ENCODE measurements at regions not wholly inside any gene's neighbourhood (a gene's known extent, or its start where the extent isn't known, plus 50 kb on each side); places are given as distances from the start of the nearest gene placed in this dataset.

- no peak for DNase-seq (ENCODE audit: low read depth in 2 of 2)
Observed at GRCh38 chr7:159263430-159263829, 118.8 kb upstream of the VIPR2 start.

DNA sequence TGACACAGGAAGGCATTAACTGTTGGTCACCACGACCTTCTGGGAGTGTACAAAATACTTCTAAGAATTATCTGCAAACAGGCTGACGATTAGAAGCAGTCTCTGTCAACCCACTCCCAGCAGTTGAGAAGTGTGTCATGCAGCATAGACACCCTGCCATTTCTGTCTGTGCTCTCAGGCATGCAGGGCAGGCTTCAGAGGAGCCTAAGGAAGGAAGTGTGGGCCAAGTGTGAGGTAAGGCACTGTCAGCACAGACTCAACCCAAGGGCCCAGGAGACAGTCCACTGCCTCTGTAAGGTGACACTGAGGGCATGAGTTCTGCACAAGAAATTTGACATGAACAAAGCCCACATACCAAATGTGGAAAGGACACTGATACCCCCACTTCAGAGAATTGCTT, 109.0 kb upstream of the VIPR2 start:
- DNase-seq (ENCODE audit: low read depth in 2 of 2): no peak

DNA sequence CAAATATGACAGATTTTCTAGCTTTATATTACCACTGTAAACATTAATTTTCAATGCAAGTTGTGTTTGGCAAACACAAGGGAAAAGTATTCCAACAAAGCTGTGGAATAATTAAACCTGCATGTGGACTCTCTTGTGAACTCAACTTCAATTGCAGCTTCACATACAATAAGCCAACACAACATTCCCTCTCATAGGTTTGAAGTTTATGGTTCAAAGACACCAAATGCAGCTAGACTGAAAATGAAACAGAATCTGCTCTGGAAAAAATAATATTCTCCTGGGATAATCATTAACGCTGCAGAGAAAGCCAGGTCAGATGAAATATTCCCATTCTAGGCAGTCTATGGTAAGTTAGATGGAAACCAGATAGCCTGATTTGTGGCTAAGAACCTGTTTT, 105.8 kb upstream of the VIPR2 start:
- no peak for DNase-seq (ENCODE audit: low read depth in 2 of 2)

GRCh38 chr7:159249671-159250070, 105.0 kb upstream of the VIPR2 start:
- DNase-seq (ENCODE audit: low read depth in 2 of 2): no peak

DNA sequence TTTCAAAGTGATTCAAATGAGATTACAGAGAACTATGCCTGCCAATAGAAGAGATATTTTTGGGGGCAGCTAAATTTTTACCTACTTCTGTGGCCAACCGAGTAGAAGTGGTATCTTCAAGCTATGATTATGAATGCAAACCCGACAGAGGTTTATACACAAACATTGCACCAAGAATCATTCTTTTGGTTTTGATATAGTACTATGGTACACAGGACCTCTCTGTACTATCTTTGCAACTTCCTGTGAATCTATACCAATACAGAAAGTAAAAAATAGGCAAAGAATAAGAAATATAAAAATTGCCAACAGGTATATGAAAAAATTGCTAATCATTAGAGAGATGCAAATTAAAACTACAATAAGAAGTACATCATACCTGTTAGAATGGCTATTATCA, 103.2 kb upstream of the VIPR2 start:
- no peak for DNase-seq (ENCODE audit: low read depth in 2 of 2)

GRCh38 chr7:159246702-159247480, 102.2 kb upstream of the VIPR2 start:
- no peak for DNase-seq (ENCODE audit: low read depth in 2 of 2)

DNA sequence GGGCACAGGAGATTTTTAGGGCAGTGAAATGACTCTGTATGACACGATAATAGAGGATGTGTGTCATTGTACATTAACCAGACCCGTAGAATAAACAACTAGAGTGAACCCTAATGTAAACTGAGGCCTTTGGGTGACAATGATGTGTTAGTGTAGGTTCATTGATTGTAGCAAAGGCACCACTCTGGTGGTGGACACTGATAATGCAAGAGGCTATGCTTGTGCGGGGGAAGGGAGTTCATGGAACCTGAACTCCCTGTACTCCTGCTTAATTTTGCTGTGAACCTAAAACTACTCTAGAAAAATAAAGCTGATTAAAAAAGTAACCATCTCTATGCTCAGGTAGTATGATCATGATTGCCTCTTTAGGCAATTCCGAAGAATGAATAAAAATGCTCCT, 96.3 kb upstream of the VIPR2 start:
- DNase-seq (ENCODE audit: low read depth in 2 of 2): no peak

- no peak for DNase-seq (ENCODE audit: low read depth in 2 of 2)
Observed at GRCh38 chr7:159239028-159239427, 94.4 kb upstream of the VIPR2 start.

- no peak for DNase-seq (ENCODE audit: low read depth in 2 of 2)
Observed at GRCh38 chr7:159238541-159238940, 93.9 kb upstream of the VIPR2 start.

DNA sequence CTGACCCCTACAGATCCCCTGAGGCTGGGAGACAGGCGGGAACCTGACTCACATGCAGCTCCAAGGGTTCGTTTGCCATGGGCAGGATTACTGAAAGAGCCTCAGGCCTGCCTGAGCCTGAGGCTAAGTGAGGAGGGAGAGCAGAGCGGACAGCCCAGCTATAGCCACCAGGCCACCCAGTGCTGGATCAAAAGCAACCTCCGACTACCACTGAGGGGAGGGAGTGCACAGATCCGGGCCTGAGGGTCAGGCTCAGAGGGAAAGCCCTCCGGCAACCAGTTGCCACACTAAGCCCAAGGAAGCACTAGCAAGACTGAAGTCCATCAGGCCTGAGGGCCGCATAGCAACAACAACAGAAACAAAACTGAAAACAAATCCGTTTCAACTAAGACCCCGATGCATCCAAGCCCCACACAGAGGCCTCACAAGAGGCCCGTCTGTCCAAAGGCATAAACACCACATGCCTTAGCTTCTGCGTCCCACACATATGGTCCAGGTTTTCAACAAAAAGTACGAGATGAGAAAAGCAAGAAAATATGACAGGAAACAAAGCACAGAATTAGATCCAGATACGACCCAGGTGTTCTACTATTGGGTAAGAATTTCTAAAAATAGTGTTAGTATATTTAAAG, 92.5 kb upstream of the VIPR2 start:
- DNase-seq (ENCODE audit: low read depth in 2 of 2): no peak

GRCh38 chr7:159231017-159231416, 86.3 kb upstream of the VIPR2 start:
- no peak for DNase-seq (ENCODE audit: low read depth in 2 of 2)

- no peak for DNase-seq (ENCODE audit: low read depth in 2 of 2)
Observed at GRCh38 chr7:159229683-159230475, 85.2 kb upstream of the VIPR2 start.

GRCh38 chr7:159227433-159227832, 82.8 kb upstream of the VIPR2 start:
- no peak for DNase-seq (ENCODE audit: low read depth in 2 of 2)

- DNase-seq (ENCODE audit: low read depth in 2 of 2): no peak
Observed at GRCh38 chr7:159226011-159226702, 81.5 kb upstream of the VIPR2 start.

DNA sequence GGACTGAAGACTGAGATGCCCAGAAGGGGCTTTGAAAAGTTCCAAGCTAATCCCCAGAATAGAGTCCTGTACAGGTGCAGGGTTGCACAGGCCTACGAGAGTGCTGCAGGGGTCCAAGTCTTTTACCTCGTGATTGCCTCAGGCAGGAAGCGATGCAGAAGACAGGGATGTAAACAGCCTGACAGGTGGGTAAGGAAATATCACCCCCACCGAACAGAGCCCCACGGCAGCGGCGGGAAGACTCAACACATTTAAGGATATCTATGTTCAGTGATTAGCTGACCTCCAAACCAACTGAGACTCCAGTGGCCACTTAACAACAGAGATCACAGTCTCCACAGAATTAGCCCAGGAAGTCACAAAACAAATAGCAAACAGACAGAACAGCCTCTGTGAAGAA, 73.9 kb upstream of the VIPR2 start:
- no peak for DNase-seq (ENCODE audit: low read depth in 2 of 2)

DNA sequence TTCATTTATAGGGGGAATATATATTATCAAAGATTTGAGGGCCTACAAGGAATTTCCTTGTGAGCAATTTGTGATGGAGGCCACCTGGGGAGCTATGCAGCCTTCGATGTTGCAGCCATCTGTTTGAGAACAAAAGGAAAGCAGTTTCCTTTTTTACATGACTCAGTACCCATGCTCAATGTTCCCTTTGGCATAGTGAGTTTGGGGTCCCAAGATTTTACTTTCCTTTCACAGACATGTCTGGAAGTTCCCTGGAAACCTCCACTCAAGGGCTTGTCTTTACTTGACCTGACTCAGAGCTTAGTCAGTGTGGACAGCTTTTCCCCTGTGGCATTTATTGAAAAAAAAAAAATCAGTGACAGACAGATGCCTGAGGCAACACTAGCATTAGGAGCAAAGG, 73.5 kb upstream of the VIPR2 start:
- no peak for DNase-seq (ENCODE audit: low read depth in 2 of 2)

- DNase-seq (ENCODE audit: low read depth in 2 of 2): no peak
Observed at GRCh38 chr7:159215076-159215475, 70.4 kb upstream of the VIPR2 start.

DNA sequence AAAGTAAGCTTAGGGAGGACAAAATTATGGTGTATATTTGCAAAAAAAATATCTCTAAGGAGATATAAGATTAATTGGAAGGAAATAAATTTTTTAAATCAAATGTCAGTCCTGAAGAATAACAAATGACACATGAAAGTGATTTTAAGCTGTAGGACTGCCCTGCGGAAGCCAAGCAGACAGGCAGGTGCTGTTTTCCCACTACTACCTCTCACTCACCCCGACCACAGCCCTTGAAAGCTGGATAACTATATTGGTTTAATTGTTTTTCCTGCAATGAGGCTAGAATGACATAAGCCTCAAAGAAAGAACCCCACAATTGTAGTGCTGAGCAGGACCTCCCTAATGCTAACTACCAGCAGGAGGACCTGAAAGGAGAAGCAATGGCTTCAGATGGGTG, 68.6 kb upstream of the VIPR2 start:
- DNase-seq (ENCODE audit: low read depth in 2 of 2): no peak

DNA sequence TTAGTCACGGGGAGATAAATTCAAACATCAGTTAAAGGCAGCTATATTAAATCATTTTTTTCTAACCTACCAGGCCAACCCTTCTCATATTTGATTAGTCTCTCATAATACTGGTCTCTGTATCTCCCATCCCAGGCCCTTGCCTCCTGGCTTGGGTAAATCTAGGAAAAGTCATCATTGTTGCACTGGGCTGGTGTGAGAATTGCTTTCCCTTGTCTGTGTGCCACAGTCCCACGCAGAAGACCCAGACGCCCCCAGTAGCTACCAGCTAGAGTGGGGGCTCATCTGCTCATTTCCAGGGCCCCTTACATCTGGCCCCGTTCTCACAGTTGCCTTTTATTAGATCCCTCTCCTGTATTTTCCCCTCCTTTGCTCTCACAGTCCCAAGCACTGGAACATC, 67.6 kb upstream of the VIPR2 start:
- no peak for DNase-seq (ENCODE audit: low read depth in 2 of 2)

- DNase-seq (ENCODE audit: low read depth in 2 of 2): no peak
Observed at GRCh38 chr7:159211540-159212182, 67.0 kb upstream of the VIPR2 start.

GRCh38 chr7:159210581-159211235, 66.0 kb upstream of the VIPR2 start:
- DNase-seq (ENCODE audit: low read depth in 2 of 2): no peak
